Endodermal cell (in vitro differentiated cells): ENCODE measurements at regions not wholly inside any gene's neighbourhood (a gene's known extent, or its start where the extent isn't known, plus 50 kb on each side); places are given as distances from the start of the nearest gene placed in this dataset.

Source experiments
- DNase-seq: peaks from one replicate; pipeline ENCODE4 v3.0.0-alpha.2; 2017
- H3K27ac ChIP-seq: 2 replicates; pipeline ENCODE4 v1.5.1; 2013; ENCODE audit warnings: mild to moderate bottlenecking, low read depth, low read length, moderate library complexity
- H3K27me3 ChIP-seq: 2 replicates; pipeline ENCODE4 v1.6.1; 2013; ENCODE audit warnings: mild to moderate bottlenecking, low read length, moderate library complexity; ENCODE audit not compliant: insufficient read depth, control insufficient read depth, poor library complexity, severe bottlenecking
- H3K36me3 ChIP-seq: 2 replicates; pipeline ENCODE4 v1.7.0; 2013; ENCODE audit warnings: mild to moderate bottlenecking, low read length, moderate library complexity; ENCODE audit not compliant: control insufficient read depth, insufficient read depth
- H3K4me1 ChIP-seq: one replicate; pipeline ENCODE4 v1.7.0; 2013; ENCODE audit warnings: low read length; ENCODE audit not compliant: control insufficient read depth, insufficient read depth
- H3K4me3 ChIP-seq: 2 replicates; pipeline ENCODE4 v1.5.1; 2013; ENCODE audit warnings: mild to moderate bottlenecking, low read length, moderate library complexity
- H3K9ac ChIP-seq: 2 replicates; pipeline ENCODE4 v1.6.1; 2013; ENCODE audit warnings: mild to moderate bottlenecking, low read length, moderate library complexity; ENCODE audit not compliant: poor library complexity, severe bottlenecking; ENCODE audit errors: extremely low read depth
- H3K9me3 ChIP-seq: 2 replicates; pipeline ENCODE4 v1.6.1; 2013; ENCODE audit warnings: mild to moderate bottlenecking, low read length, moderate library complexity; ENCODE audit not compliant: control insufficient read depth
- H3K27ac Mint-ChIP-seq: 2 replicates; pipeline ENCODE4 v1.8.0; 2020; ENCODE audit warnings: mixed read lengths
- H3K27me3 Mint-ChIP-seq: 2 replicates; pipeline ENCODE4 v1.8.0; 2021; ENCODE audit warnings: mild to moderate bottlenecking, mixed read lengths; ENCODE audit not compliant: insufficient read depth
- H3K36me3 Mint-ChIP-seq: 2 replicates; pipeline ENCODE4 v1.8.0; 2020; ENCODE audit warnings: low read depth, mixed read lengths
- H3K4me1 Mint-ChIP-seq: 2 replicates; pipeline ENCODE4 v1.8.0; 2020; ENCODE audit warnings: mixed read lengths
- H3K4me3 Mint-ChIP-seq: 2 replicates; pipeline ENCODE4 v1.8.0; 2020; ENCODE audit warnings: mild to moderate bottlenecking, moderate library complexity, mixed read lengths
- H3K9me3 Mint-ChIP-seq: 2 replicates; pipeline ENCODE4 v1.8.0; 2020; ENCODE audit warnings: mild to moderate bottlenecking, mixed read lengths
- WGBS, 2 experiments: methylation state at CpG; one replicate each; pipeline versions ENCODE4 v1.1.5 to v1.1.7; 2013; ENCODE audit warnings: missing lambda C conversion rate in 2 of 2, mixed read lengths in 1 of 2; ENCODE audit not compliant: insufficient coverage in 1 of 2, insufficient read length in 1 of 2; 5-methylcytosine and 5-hydroxymethylcytosine counted together
- TF ChIP-seq, protein P1 (sequence below): fragments of 200-600 bp; sonication (generic); conservative IDR thresholded peaks from 2 replicates; pipeline ENCODE4 v1.5.0; 2021; ENCODE audit warnings: antibody characterized with exemption, mild to moderate bottlenecking

GRCh38 chr16:63481060-63481459 lies 1444.8 kb upstream of the CDH8 start:
- Mint-ChIP-seq H3K9me3 (peaks cover 3% of the 10 kb centered on the region), H3K27ac (no peak overlapping the region), H3K4me1 (no peaks in the 10 kb centered on the region), H3K4me3 (no peak overlapping the region), H3K36me3 (no peaks in the 10 kb centered on the region), H3K27me3 (no peaks in the 10 kb centered on the region)
- TF ChIP-seq, protein P1, sequence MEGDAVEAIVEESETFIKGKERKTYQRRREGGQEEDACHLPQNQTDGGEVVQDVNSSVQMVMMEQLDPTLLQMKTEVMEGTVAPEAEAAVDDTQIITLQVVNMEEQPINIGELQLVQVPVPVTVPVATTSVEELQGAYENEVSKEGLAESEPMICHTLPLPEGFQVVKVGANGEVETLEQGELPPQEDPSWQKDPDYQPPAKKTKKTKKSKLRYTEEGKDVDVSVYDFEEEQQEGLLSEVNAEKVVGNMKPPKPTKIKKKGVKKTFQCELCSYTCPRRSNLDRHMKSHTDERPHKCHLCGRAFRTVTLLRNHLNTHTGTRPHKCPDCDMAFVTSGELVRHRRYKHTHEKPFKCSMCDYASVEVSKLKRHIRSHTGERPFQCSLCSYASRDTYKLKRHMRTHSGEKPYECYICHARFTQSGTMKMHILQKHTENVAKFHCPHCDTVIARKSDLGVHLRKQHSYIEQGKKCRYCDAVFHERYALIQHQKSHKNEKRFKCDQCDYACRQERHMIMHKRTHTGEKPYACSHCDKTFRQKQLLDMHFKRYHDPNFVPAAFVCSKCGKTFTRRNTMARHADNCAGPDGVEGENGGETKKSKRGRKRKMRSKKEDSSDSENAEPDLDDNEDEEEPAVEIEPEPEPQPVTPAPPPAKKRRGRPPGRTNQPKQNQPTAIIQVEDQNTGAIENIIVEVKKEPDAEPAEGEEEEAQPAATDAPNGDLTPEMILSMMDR = no peak
- Histone ChIP-seq H3K4me1 (no peaks in the 10 kb centered on the region), H3K27ac (no peak overlapping the region), H3K9ac (no peak overlapping the region), H3K27me3 (no peaks in the 10 kb centered on the region), H3K4me3 (no peak overlapping the region), H3K9me3 (no peaks in the 10 kb centered on the region), H3K36me3 (no peaks in the 10 kb centered on the region)
- no peak for DNase-seq

DNA sequence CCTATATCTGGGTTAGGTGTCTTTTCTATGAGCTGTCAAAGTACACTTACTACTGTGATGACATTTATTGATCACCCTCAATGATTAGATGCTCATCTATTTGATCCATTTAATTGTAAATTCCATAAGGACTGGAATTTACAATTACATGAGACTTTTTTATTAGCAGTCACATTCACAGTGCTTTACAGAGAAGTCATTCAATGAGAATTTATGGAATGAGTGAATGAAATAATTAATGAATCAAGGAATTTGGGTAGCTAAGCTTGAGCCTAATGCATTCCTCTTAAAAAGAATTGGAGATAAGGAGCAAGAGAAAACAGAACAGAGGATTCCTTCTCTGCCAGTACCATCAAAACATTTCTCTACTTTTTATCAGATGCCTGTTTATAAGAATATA lies 1437.5 kb upstream of the CDH8 start:
- Histone ChIP-seq H3K9ac (no peak overlapping the region), H3K27me3 (no peaks in the 10 kb centered on the region), H3K36me3 (no peaks in the 10 kb centered on the region), H3K4me3 (no peak overlapping the region), H3K9me3 (no peaks in the 10 kb centered on the region), H3K27ac (no peak overlapping the region), H3K4me1 (no peaks in the 10 kb centered on the region)
- Mint-ChIP-seq H3K27me3 (no peaks in the 10 kb centered on the region), H3K9me3 (no peaks in the 10 kb centered on the region), H3K4me3 (no peak overlapping the region), H3K36me3 (no peaks in the 10 kb centered on the region), H3K27ac (no peak overlapping the region), H3K4me1 (no peaks in the 10 kb centered on the region)
- TF ChIP-seq, protein P1 = no peak
- DNase-seq = no peak

DNA sequence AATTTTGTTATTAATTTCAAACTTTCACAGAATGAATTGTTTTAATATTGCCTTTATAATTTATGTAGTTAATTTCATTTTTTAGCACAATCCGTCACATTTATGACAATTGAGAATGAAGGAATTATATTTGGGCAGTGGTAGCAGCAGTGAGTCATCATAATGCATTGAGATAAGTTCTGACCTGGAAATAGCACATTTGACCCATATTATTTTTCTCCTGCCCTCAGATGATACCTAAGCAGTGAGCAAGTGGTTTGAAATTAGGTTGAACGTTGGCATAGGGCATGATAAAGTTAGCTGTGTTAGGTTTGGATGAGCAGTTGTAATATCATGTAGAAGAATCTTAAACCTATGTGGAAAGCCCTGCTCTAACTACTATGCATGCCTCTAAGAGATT lies 1431.3 kb upstream of the CDH8 start:
- Histone ChIP-seq H3K9me3 (no peaks in the 10 kb centered on the region), H3K27me3 (no peaks in the 10 kb centered on the region), H3K4me1 (no peaks in the 10 kb centered on the region), H3K27ac (no peak overlapping the region), H3K9ac (no peak overlapping the region), H3K4me3 (no peak overlapping the region), H3K36me3 (no peaks in the 10 kb centered on the region)
- H3K36me3 Mint-ChIP-seq = no peaks in the 10 kb centered on the region
- H3K27me3 Mint-ChIP-seq = no peaks in the 10 kb centered on the region
- H3K4me3 Mint-ChIP-seq = no peak overlapping the region
- DNase-seq = no peak
- H3K4me1 Mint-ChIP-seq = no peaks in the 10 kb centered on the region
- no peak overlapping the region for H3K27ac Mint-ChIP-seq
- TF ChIP-seq, protein P1 = no peak
- H3K9me3 Mint-ChIP-seq = no peaks in the 10 kb centered on the region
- WGBS, 2 experiments = 71 to 86% methylated on average over 1 to 2 of the region's 2 CpGs
